HG02870 (cell line): ENCODE measurements at regions not wholly inside any gene's neighbourhood (a gene's known extent, or its start where the extent isn't known, plus 50 kb on each side); places are given as distances from the start of the nearest gene placed in this dataset.
"Not testable (repeated sequence)": the region's sequence is repeated elsewhere in the genome, so short reads cannot be mapped to it uniquely, and the experiment has no call there.

Experiments used
- ATAC-seq: cut with Tn5 transposase; IDR thresholded peaks from one replicate; pipeline ENCODE4 v1.9.1; 2021; ENCODE audit warnings: mild to moderate bottlenecking, moderate library complexity; ENCODE audit not compliant: unreplicated experiment

DNA sequence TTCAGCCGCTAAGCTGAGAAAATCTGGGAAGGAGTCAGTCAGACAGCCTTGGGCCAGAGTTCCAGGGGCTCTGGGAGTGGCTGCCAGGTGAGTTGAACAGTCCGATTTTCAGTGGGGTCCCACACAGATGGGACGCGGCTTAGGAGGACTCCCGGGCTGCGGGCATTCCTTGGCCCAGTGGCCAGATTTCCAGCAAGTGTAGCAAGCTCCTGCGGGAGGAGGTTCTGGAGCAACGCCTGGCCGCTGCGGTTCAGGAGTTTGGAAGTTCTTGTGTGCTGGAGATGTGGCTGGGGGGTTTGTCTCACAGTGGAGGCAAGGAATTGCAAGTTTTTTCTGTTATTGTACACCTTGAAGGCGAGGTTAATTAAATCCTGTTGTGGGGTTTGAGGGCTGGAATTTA lies 1020.1 kb upstream of the MANEA start:
- not testable (repeated sequence) for ATAC-seq

DNA sequence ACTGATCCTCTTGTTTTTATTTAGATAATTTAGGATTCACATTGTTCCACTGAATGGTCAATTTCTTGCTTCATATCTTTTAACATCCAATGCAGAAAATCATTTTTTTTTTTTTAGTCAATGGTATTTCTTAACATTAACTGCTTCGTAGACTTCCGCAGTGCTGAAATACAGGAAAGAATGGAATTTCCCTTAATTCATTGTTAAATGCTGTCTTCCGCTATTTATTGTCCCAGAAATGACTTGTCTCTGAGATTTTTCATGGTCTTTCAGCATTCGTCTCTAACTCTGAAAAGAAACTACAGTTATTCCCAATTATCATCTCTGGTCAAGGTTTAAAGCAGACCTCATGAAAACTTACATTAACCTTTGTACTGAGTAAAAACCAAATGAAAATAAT lies 1029.1 kb upstream of the MANEA start:
- no peak for ATAC-seq

DNA sequence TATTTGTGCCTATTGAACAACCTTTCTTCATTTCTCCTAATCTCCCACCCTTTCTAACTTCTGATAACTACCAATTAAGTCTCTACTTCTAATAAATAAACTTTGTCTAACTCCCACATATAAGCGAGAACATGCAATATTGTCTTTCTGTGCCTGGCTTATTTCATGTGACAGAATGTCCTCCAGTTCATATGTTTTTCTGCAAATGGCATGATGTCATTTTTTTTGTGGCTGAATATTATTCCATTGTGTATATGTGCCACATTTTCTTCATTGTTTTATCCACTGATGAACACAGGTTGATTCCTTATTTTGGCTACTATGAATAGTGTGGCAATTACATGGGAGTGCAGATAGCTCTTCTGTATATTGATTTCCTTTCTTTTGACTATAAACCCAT lies 1041.5 kb upstream of the MANEA start:
- ATAC-seq: no peak

DNA sequence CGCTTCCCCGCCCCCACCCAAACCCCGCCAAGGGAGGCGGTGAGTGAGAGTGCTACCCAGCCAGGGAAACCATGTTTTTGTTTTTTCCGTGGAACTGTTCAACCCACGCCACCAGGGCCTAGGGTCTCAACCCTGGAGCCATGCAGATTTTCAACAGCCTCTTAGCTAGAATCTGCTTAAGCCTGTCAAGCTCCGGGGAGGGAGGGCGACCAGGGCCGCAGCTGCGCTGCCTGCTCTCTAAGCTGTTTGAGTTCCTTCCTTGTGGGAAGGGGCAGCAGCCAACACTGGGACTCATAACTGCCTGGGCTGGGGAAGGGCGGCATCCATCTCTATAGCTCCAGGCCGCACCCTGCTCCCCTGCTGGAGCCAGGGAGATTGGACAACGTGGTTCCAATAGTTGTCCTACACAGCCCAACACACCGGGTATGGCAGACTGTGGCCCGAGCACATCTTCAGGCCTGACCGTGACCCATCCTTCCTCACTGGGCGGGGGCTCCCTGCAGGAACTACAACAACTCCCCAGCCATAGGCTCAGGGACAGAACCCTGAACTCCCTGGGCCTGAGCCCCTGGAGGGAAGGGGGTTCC lies 1065.7 kb upstream of the MANEA start:
- ATAC-seq: no peak

DNA sequence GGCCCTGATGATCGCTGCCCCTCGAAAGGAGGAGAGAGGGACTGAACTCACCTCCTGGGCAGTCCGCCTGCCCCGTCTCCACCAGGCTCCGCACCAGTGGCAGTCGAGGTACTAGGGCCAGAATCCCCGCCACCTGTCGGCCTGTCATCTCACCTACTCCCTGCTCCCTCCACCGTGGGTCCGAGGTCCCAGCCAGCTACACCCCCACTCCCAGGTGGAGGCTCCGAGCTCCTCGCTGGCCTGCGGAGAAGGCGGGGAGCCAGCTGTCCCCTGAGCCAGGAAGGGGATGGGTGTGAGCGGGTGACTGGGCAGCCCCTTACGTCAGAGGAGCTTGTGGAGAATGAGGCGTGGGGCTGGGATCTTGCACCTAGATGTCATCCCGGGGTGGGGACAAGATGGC lies 1066.5 kb upstream of the MANEA start:
- ATAC-seq: no peak

DNA sequence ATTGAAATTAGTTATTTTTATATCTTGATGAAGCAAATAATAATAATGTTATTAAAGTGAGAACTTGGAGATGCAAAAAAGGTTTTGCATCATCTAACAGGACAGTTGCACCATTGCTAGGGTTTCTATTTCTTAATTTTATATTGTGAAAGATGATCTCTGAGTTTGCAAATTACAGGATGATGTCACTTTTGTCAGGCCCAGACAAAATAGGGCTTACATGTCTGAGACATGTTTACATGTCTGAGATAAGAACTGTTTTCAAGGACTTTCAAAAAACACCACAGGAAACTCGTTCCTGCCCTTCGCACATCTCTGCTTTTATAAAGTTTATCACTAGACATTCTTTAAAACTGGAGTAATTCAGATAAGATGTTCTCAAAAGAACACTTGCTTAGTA lies 1075.8 kb upstream of the MANEA start:
- no peak for ATAC-seq

DNA sequence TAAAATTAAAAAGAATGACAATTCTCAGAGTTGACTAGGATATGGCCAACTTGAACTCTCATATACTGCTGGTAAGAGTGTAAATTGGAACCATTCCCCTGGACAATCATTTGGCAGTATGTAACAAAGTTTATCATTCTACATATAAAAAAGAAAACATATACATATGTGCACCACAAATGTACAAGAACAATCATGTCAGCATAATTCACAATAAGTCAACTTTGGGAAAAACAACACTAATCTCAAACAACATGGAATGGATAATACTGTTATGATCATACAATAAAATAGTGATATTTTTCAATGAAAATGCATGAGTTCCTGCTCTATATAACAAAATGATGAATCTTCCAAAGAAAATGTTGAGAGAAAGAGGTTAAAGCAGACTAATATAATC lies 1078.7 kb upstream of the EPHA7 start:
- no peak for ATAC-seq

DNA sequence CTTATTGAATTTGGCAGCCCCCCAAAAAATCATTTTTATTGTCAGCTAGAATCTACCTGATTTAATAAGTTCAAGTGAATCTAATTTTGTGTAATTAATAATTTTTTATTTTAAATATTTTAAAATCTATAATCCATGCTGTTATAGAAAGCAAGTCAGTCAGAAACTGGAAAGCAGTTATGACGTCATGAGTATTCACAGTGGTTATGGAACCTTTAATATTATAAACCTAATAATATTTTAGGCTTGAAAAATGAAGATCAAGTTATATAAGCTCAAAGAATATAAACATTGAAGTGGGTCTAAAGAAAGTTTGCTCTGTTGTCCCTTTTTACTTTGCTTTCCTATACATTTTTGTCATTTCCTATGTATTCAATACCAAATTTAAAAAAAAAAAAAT lies 1075.1 kb upstream of the EPHA7 start:
- ATAC-seq: no peak

DNA sequence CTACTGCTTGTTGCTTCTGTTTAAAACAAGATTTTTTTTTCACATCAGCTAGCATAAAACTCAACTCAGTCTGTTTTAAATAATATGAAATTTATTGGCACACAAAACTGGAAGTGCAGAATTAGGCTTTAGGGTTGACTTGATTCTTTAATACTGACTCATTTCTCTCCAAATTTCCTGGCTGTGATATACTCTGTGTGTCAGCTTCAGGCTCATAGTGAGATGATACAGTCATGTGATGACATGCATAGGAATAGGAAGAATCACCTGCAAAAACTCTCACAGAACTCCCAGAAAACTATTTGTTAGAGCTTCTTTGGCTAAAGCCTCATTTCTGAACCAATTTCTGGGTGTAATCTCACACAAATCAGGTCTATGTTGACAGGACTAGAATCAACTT lies 1068.0 kb upstream of the EPHA7 start:
- ATAC-seq: no peak

DNA sequence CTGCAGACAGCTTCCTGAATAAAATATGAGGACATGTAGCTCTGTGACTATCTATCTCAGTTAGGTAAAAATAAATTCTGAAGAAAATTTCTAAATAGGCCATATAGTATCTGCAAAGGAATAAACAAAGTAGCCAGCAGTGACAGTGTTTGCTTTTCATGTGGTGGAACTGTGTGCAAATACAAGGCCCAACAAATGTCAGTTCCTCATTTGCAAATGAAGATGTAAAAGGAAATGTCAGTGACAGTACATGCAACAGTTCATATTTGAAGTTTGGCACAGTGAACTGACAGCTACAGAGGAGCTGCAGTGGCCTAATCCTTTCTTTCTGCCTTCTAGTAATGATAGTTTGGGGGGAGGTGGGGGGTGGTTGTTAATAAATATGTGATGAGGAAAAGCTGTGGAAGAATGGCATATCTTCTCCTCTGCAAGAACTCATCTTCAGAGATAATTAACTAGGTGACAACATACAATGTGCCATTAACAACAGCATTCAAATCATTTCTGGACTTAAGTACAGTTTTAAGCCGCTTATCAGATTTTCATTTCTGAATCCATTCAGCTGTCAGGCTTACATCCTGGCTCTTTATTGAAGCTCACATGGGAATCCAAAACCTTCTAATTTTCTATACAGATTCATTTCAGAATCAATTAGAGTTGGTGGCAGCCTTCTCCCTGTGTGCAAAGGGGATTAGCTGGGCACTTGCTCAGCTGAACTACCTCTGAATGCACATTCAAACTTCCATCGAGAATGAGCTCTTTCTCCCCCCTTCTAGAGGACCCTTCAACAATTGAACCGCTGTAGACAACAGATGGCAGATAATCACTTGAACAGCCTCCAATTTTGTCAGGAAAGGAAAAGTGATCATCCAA lies 1059.0 kb upstream of the EPHA7 start:
- no peak for ATAC-seq

DNA sequence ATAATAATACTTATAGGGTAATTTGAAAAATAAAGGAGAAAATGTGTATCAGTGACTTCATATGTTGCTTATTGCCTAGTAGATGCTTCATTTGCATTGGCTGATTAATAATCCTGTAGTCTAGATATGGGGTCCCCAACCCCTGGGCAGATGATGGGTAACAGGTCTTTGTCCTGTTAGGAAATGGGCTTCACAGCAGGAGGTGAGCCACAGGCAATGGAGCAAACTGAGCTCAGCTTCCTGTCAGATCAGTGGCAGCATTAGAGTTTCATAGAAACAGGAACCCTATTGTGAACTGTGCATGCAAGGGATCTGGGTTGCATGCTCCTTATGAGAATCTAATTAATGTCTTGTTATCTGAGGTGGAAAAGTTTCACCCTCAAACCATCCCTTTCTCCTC lies 1049.5 kb upstream of the EPHA7 start:
- ATAC-seq: no peak

DNA sequence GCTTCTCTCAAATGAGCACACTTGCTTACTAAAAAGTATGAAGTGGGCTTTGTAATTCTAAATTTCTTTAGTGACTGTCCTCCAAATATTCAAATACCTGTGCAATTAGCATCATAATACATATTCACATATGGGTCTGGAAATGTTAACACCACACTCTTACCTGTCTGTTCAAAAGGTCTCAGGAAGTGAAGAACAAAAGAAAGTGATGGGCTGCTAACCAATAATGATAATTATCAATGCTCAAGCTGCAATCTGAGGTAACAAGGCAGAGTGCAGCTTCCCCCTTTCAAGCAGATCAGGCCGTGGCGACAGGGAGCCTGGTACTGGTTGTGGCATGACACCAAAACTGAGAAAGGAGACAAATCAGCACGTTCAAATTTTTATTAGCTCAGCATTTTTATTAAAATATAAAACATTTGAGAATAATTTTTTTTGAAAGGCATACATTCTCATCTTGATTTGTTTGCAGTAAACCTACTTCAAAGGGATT lies 1044.7 kb upstream of the EPHA7 start:
- no peak for ATAC-seq

DNA sequence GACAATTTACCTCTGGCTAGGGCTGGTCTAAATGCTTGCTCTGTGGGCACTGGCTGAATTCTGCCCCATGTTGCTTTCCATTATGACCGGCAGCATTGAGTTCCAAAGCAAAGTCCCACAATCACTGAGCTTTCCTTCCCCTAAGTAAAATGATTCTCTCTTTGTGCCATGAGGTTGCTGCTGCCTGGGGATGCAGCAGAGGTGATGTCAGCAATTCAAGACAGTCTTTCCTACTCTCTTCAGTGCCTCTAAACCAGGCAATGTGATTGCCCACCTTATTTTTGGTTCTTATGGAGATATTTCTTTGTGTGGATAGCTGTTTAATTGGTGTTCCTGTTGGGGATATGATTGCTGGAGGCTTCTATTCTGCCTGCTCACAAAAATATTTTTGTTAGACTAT lies 1043.9 kb upstream of the EPHA7 start:
- no peak for ATAC-seq

DNA sequence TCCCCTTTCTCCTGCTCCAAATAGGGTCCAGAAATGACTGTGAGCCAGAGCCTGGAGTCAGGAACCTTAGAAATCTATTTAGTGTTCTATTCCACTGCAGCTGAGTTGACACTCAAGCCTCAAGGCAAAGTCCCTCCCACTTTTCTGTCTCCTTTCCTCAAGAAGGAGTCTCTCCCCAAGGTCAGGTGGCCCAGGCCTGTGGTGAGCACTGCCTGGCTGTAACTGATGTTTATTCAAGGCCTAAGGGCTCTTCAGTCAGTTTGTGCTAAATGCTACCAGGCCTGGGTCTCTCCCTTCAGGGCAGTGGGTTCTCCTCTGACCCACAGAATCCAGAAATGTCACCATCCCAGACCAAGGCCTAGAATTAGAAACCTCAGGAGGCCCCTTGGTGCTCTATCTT lies 1042.9 kb upstream of the EPHA7 start:
- no peak for ATAC-seq

DNA sequence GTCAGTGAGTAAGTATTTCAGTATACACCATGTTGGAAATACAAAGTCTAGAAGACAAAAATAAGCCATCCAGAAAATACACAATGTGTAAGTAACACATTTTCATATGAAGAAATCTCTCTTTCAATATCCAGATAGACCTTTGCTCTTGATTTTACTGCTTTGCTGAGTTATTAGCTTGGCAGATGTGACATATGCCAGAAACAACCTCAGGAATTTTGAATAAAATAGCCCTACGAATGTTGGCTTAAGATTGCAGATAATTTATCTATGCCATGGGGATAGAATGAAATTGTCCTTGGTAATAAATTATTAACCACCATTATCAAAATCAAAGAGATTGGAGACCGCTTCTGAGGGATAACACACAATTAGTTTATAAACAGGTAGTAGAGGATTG lies 1036.9 kb upstream of the EPHA7 start:
- no peak for ATAC-seq

DNA sequence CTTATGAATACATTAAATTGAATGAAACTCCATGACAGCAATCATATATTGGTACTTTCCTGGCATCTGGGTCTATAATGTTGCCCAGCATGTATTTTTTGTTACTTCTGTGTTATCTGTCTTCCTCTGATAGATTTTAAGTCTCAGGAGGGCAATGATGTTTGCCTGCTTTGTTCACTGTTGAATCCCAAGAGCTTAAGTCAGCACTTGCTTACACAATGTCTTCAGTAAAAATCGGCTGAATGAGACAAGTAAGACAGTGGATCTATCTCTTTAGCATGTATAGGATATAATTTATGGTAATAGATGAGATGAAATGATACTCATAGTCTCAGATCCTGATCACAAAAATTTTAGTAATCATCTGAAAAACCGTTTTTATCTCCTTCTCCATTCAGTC lies 1034.9 kb upstream of the EPHA7 start:
- no peak for ATAC-seq

DNA sequence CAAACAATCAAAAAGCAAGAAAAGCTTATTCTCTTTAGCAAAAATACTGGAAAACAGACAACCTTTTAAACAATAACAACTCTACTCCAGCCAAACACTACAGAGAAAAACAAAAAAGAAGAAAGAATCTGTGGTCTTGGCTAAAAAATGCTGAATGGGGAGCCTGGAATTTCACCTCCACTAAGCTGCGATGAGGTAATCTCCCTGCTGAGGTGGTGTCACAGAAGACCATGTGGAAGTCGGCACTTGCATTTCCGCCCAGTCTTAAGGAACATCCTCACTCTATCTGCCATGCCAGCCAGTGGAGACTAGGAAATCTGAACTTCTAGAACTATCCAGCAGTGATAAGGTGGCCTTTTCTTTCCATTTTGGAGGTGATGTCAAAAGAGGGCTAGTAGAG lies 1026.8 kb upstream of the EPHA7 start:
- ATAC-seq: no peak

DNA sequence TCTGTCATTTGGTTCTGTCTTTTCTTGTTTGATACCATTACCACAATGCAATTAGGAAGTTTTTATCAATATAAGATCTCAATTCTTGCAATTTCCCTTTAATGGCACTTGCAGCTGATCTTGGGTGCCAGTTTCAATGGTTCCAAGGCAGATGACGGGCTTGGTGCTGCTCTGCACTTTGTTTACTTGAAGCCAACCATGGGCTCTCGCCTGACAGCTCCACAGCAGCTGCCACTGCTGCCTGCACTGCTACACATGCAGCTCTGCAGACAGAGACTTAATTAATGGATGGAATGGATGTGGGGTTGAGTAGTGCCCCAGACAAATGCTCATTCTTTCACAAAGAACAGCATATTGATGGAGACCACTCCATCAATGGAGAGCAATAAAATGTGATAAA lies 1024.3 kb upstream of the EPHA7 start:
- no peak for ATAC-seq

DNA sequence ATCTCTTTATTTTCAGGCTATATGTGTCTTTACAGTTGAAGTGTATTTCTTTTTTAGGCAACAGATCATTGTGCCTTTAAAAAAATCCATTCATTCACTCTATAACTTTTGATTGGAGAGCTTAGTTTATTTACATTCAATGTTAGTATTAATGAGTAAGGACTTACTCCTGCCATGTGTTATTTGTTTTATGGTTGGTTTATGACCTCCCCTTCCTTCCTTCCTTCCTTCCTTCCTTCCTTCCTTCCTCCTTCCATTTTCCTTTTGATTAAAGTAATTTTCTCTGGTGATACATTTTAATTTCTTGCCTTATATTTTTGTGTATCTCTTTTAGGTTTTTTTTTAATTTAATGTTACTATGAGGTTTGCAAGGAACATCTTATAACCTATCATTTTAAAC lies 1005.3 kb upstream of the EPHA7 start:
- ATAC-seq: no peak

DNA sequence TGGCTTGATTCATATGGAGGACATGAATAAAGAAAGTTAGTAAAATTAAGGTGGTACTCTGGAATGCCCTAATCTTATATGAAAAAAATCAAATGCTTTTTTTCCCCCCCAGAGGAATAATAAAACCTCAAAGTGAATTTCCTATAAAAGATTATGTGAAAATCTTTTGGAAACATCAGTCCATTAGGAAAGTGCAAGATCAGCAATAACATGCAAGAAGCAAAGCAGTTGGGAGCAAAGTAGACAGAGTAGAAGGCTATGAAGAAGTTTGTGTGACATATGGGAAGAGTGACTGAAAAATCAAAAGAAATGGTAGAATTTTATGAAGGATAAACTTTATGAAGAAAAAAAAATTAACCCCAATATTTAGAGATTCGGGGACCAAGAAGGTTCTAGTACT lies 998.0 kb upstream of the EPHA7 start:
- no peak for ATAC-seq

DNA sequence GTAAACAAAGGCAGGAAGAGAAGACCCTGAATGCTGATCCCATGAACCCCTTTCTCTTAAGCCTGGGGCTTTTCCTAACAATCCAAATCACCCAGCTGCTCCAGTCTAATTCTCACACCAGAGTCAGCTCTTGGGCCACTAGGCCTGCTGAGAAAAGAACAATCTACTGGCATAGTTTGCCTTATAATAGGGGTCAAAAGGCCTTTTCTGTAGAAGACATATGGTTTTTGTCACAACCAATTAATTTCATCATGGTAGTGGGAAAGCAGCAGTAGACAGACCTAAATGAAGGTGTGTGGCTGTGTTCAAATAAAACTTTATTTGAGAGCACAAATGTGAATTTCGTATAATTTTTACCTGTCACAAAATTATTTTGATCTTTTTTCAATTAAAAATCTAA lies 994.7 kb upstream of the EPHA7 start:
- no peak for ATAC-seq

DNA sequence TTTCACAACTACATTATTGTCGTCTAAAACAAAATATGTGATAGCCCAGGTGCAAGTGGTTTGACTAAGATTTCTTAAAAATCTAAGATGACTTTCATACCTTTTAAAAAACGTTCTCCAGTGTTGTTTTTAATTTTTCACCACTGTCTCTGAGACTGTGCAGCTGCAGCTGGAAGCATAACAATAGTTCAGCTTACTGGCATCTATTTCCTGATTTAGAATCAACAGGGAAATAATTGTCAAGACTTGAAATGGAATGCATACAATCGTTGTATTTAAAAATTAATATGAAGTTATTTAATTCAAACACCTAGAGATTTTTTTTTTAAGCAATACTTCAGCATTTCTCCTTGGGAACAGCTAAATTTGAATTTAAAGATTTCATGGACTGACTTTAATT lies 982.0 kb upstream of the EPHA7 start:
- ATAC-seq: no peak

DNA sequence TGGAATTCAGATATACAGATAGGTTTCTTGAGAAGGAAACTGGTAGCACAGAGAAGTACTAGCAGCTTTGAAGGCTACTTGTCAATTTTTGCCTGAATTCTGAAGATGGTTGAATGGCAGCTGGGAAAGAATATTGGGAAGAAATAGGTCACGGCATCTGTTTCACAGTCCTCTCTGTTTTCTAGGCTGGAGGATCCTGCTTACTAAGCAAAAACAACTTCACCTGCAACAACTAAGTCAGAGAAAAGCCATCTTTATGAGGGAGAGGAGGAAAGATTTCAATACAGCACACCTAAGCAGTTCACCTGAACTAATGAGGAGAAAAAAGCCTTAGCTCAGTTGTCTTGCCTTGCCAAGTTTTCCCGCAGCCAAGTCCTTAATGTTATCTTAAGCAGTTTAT lies 975.5 kb upstream of the EPHA7 start:
- no peak for ATAC-seq
